Fibroblast of lung (primary cell): ENCODE measurements at regions not wholly inside any gene's neighbourhood (a gene's known extent, or its start where the extent isn't known, plus 50 kb on each side); places are given as distances from the start of the nearest gene placed in this dataset.

Source experiments
- CTCF ChIP-seq, 2 donors: IDR thresholded peaks in 1 of 2; conservative IDR thresholded peaks in 1 of 2; 1 replicate in 1 of 2; 2 replicates in 1 of 2; pipeline ENCODE4 v1.5.1; 2011 to 2012; ENCODE audit warnings: low read length in 2 of 2, control low read depth in 1 of 2, inconsistent platforms in 1 of 2, low read depth in 1 of 2, mild to moderate bottlenecking in 1 of 2
- EZH2 ChIP-seq: IDR thresholded peaks from 2 replicates; pipeline ENCODE4 v1.5.1; 2012; ENCODE audit warnings: low read length, control low read depth, mild to moderate bottlenecking; ENCODE audit errors: missing control alignments

DNA sequence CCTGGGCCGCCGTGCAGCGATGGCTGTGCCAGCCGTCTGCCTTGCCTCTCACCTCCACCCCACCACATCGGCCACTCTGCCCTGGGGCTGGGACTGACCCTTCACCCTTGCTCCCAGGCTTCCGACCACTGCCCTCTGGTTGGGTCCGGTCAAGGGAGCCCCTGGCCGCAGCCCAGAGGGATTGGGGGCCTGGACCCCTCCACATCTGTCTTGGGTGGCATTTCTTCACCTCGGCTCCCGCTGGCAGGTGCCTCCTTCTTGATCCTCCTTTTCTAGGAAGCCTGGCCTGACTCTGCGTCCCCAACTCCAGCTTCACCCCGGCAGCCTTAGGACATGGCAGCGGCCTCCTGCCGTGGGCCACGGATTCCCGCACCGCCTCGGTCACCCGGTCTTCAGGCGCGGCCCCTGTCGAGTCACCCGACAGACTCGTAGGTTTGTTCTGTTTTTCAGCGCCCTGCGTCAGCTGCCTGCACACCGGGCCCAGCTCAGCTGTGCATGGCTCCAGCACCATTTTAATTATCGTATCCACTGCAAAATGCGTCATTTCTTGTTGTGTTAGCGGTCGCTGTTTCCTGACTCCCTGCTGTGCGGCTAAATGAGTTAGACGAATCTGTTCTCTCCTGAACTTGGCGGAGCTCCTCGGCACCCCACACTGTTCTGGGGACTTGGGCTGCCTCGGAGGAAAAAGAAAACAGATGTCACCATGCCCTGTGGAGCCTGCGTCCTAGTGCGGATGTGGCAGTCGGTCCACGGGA, 124.0 kb downstream of the FAM53A start:
- TF ChIP-seq CTCF (conservative IDR thresholded peaks at IDR 0.05 in 1 of 2, IDR thresholded peaks at IDR 0.05 in 1 of 2; ENCODE audit: low read depth in 1 of 2, low read length in 2 of 2) (no peak), EZH2 (no peak)
